ENCODE measurements at regions not wholly inside any gene's neighbourhood (a gene's known extent, or its start where the extent isn't known, plus 50 kb on each side); places are given as distances from the start of the nearest gene placed in this dataset.

GRCh38 chr15:66947471-66947870 is 117.9 kb upstream of the SMAD3 start:
- TF ChIP-seq, protein P1, sequence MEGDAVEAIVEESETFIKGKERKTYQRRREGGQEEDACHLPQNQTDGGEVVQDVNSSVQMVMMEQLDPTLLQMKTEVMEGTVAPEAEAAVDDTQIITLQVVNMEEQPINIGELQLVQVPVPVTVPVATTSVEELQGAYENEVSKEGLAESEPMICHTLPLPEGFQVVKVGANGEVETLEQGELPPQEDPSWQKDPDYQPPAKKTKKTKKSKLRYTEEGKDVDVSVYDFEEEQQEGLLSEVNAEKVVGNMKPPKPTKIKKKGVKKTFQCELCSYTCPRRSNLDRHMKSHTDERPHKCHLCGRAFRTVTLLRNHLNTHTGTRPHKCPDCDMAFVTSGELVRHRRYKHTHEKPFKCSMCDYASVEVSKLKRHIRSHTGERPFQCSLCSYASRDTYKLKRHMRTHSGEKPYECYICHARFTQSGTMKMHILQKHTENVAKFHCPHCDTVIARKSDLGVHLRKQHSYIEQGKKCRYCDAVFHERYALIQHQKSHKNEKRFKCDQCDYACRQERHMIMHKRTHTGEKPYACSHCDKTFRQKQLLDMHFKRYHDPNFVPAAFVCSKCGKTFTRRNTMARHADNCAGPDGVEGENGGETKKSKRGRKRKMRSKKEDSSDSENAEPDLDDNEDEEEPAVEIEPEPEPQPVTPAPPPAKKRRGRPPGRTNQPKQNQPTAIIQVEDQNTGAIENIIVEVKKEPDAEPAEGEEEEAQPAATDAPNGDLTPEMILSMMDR (conservative IDR thresholded peaks at IDR 0.05; ENCODE audit: low read depth in 2 of 2) = no peak
- TF ChIP-seq POLR2AphosphoS5 (IDR thresholded peaks at IDR 0.05; ENCODE audit: low read depth) = no peak

All from GM23338 (cell line).